NCI-H187 treated with DMSO at 0.1 percent for 48 hours (cell line): ENCODE measurements at regions not wholly inside any gene's neighbourhood (a gene's known extent, or its start where the extent isn't known, plus 50 kb on each side); places are given as distances from the start of the nearest gene placed in this dataset.
"Not testable (repeated sequence)": the region's sequence is repeated elsewhere in the genome, so short reads cannot be mapped to it uniquely, and the experiment has no call there.

Experiments used
- DNase-seq: peaks from one replicate; lab custom pipeline; 2025; lab: John Stamatoyannopoulos, UW

DNA sequence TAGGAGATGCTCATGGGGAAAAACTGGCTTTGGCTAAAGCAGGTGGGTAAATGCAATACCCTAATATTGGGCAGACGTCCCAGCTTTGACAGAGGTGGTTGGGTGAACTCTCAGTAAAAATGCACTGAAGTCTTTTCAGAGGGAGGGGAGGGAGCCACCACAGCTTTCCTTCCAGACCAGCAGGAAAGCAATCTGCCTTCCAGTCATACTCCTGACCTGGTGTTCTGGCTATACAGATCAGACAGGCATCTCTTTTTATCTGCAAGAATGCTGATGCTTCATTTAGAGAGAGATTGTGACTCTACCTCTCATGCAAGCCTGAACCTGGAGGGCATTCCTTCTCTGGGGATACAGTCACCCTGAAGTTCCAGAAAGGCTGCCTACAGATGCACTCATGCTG is 52.6 kb upstream of the ICA1 start:
- DNase-seq, result no peak

DNA sequence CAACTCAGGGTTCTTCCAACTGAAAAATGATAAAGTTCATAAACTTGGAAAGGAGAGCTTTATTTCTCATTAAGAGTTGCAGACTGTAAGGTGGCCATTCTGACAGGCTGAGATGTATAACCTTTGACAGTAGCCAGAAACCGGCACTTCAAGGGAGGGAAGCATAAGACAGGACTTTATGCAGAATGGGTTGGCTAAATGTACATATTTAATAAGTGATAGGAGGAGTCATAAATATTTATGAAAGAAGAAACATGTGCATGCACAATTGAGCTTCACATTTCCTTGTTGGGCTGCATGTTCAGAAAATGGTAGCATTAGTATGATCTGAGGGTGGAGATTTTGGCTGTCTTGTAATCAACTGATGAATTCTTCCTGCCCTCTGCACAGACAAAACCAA is 57.1 kb upstream of the ICA1 start:
- no peak for DNase-seq

DNA sequence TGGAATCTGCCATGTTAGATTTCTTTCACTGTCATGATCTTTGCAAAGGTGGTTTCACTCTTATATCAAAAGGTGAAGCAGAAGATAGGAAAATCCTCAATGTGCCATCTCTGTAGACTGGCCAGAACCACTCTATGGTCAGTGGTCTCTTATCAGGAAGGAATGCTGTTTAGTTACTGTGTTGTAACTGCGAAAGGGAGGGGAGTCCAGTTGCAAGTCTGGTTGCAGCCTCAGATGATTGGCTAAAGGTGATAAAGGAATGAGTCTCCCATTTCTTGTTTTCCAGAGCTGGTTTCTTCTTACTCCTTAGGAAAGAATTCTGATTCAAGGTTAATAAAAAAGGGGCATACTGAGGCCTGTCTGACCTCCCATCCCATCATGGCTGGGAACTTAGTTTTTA is 58.2 kb upstream of the ICA1 start:
- DNase-seq, result no peak

GRCh38 chr7:8321312-8321711 is 59.3 kb upstream of the ICA1 start:
- DNase-seq, result no peak

DNA sequence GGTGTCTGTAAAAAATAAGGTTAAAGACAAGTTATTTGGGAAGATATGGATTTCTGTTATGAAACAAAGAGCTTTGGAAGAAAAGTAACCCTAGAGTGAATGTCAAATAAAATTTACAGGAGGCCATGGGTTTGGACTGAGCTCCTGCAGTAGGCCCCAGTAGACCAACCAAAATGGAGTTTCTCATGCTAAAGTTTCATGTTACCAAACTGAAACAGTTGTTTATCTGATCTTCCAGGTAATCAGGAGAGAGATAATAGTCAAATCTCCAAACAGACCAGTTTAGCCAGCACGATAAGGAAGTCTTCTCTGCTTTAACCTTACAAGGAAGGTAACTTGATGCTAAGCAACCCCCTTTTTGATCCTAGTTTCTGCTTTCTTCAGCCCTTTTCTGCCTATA is 60.7 kb upstream of the ICA1 start:
- DNase-seq, result no peak

DNA sequence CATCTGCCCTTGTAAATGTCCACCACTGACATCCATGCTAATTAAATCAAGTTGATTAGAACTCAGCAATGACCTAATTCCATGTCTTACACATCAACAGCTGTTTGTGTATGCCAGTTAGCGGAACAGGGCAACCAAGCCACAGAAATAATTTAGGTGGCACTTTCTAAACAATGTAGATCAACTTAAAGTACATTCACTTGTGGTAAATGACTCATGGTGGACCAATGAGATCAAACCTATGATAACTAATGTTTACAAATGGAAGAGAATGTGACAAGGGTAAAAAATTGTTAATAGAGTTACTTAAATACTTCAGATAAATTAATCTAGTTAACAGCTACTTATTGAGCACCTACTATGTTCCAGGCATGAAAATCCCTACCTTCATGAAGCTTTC is 63.1 kb upstream of the ICA1 start:
- DNase-seq, result no peak

GRCh38 chr7:8327199-8327598 is 65.2 kb upstream of the ICA1 start:
- DNase-seq, result no peak

DNA sequence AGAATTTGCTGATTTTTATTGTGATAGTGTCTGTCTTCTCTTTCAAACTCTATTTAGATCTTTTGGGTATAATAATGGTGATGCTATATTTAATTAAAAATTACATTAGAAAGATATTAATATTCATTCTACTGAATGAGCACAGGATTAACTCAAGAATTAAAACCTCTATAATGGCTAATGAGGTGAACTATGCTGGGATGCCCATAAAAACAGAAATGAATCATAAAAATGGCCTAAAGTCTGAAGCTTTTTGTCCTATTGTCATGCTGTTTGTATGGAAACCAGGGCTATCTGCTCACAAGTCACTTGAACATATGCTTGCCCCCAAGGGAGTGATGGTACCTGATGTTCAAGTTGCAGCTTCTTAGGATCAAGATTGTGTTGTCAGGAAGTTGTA is 76.2 kb upstream of the ICA1 start:
- no peak for DNase-seq

DNA sequence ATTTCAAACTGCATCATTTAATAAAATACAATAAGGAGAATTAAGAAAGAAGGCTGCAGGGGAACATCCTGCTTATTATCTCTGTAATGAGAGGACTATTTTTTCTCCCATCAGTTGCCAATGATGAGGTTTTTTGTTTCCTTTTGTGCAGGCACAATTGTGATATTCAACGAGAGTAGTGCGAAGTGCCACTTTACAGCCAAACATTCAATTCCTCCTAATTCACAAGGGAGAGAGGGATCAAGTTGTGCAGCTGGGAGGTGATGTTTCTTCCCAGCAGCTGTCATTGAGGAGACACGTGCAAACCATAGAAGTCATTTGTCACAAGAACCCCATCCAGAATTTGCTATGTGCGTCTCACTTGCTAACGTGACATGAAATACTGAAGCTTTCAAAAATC is 81.6 kb upstream of the ICA1 start:
- DNase-seq, result peak; percentile 64

DNA sequence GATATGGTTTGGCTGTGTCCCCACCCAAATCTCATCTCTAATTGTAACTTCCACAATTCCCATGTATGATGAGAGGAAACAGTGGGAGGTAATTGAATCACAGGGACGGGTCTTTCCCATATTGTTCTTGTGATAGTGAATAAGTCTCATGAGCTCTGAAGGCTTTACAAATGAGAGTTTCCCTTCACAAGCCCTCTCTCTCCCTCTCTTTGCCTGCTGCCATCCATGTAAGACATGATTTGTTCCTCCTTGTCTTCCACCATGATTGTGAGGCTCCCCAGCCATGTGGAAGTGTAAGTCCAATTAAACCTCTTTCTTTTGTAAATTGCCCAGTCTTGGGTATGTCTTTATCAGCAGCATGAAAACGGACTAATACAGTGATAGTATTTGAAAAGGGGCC is 85.4 kb upstream of the ICA1 start:
- DNase-seq, result not testable (repeated sequence)

DNA sequence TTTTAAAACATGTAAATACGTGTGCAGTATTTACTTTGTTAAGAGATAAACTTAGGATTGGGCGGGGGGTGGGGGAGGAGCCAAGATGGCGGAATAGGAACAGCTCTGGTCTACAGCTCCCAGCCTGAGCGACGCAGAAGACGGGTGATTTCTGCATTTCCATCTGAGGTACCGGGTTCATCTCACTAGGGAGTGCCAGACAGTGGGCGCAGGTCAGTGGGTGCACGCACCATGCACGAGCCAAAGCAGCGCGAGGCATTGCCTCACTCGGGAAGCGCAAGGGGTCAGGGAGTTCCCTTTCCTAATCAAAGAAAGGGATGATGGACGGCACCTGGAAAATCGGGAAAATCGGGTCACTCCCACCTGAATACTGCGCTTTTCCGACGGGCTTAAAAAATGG is 81.8 kb upstream of the NXPH1 start:
- DNase-seq, result not testable (repeated sequence)

DNA sequence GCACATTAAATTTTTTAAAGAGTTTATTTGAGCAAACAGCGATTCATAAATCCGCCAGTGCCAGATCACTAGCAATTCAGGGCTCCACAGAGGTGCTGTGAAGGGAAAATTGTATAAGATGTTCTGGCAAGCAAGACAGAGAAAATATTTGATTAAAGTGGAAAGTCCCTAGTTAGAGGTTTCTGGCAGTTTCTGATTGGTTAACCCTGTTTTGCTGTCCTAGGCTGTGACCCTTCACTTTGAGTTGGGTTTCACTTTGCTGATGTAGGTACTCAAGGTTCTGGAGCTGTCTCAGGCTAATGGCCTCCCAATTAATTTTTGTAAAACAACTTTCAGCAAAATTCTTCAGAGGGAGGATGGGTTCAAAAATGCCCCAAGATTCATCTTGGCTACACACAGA is 79.4 kb upstream of the NXPH1 start:
- DNase-seq, result no peak

GRCh38 chr7:8354503-8354902 is 78.9 kb upstream of the NXPH1 start:
- no peak for DNase-seq

GRCh38 chr7:8356071-8356470 is 77.3 kb upstream of the NXPH1 start:
- no peak for DNase-seq

- no peak for DNase-seq
Observed at GRCh38 chr7:8357536-8357935, 75.9 kb upstream of the NXPH1 start.

DNA sequence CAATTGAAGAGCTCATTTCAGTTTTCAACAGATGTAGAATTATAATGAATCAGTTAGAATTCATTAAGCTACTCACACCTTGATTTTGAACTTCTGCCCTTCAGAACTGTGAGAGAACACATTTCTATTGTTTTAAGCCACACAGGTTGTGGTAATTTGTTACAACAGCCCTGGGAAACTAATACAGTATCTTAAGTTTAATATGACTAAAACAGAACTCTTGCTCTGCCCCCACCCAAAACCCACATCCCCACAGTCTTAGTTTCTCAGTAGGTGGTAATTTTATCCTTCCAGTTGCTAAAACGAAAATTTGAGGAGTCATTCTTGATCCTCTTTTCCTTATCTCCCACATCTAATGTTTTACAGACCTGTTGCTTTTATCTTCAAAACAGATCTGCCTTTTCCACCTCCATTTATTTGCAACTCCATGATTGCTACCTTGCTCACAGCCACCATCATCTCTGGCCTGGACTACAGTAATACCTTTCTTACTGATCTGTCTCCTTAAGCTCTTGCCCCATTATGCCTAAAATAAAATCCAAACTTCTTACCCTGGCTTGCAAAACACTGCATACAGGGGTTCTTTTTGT is 72.8 kb upstream of the NXPH1 start:
- DNase-seq, result no peak

DNA sequence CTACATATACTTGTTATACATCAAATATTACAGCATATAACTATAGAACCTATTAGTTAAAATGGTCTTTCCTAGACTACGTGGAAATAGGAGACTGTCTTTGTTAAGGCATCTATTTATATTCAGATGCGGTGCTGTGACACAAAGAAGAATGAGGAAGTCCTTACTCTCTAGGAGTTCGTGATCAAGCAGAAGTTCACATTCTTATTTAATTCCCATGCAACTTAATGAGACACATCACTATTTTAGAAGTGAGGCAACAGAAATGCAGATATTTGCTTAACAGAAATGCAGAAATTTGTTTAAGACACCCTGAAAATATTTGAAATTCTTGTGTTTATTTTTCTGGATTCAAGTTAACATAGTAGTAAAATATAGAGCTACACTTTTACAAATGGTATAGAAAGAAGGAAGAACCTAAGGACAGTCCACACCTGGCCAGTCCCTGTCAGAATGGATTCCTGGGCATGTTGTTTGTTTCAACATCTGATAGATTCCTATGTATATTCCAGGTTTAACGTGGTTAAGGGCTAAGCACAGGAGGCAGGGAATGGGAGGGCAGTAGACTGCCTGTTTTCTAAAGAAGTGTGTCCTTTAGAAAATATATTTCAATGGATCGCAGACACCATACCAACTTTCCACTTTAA is 70.6 kb upstream of the NXPH1 start:
- DNase-seq, result no peak

- DNase-seq, result no peak
Observed at GRCh38 chr7:8363407-8364015, 69.9 kb upstream of the NXPH1 start.

- DNase-seq, result no peak
Observed at GRCh38 chr7:8365499-8366110, 67.8 kb upstream of the NXPH1 start.

- not testable (repeated sequence) for DNase-seq
Observed at GRCh38 chr7:8368007-8368406, 65.4 kb upstream of the NXPH1 start.

DNA sequence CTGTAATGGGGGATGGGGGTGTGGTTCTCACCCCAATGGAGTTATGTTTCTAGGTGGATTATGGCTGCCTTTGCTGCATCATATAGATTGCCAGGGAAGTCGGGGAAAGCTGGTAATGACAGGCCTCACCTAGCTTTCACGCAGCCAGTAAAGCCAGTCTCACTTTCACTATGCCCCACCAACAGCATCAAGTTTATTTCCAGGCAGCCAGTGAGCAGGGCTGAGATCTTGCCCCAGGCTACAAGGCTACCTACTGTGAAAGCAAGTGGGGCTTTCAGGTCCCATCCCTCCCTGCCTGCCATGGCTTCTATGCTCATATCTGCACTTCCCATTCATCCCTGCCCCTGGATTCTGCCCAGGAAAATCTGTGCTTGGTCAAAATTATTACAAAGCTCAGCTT is 61.7 kb upstream of the NXPH1 start:
- no peak for DNase-seq

DNA sequence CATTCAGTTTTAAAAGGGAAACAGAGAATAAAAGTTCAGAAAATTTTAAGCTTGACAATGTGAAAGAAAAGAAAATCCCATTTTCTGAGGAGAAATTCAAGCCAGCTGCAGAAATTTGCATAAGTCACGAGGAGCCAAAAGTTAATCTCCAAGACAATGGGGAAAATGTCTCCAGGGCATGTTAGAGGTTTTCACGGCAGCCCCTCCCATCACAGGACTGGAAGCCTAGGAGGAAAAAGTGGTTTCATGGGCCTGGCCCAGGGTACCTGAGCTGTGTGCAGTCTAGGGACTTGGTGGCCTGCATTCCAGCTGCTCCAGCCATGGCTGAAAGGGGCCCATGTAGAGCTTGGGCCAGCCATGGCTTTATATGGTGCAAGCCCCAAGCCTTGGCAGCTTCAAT is 59.6 kb upstream of the NXPH1 start:
- DNase-seq, result no peak

DNA sequence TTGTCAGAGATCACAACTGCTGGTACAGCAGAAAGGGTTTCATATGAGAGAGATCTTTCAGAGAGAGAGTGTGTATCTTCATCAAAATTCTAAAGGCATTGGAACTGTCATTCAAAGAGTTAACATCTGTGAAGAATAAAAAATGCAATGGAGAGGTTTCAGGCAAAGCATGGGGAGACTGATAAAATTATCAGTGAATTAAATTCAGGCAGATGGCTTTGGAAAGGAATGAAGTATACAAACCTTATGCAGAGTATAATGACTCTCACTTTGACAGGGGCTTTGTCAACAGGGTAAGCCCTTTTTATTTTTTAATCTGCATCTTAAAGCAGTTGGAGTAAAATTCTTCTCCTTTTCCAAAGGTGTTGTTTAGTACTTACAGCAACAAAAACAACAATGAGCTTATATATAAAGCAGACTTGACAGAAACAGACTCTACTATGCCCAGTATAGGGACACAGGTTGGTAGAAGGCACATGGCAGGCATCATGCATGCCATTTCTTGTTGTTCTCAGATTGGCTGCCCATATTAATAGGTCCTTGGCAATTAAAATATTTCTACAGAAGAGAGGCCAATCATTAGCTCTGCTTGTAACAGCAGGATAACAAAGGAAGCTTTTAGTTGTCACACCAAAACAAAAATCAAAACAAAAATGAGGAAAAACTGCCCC is 54.9 kb upstream of the NXPH1 start:
- no peak for DNase-seq
